OCI-LY1 (cell line): ENCODE measurements at regions not wholly inside any gene's neighbourhood (a gene's known extent, or its start where the extent isn't known, plus 50 kb on each side); places are given as distances from the start of the nearest gene placed in this dataset.

ENCODE experiments used
- H2AFZ ChIP-seq: fragments of 200-600 bp; sonication (generic), shearing (Covaris generic); 2 replicates; pipeline ENCODE4 v1.6.0; 2014; ENCODE audit warnings: antibody characterized with exemption, mild to moderate bottlenecking, low read length
- H3F3A ChIP-seq: fragments of 200-600 bp; sonication (generic), shearing (Covaris generic); 2 replicates; pipeline ENCODE4 v1.6.0; 2014; ENCODE audit warnings: mild to moderate bottlenecking, antibody characterized with exemption, low read length, moderate library complexity; ENCODE audit not compliant: insufficient read depth
- H3K27ac ChIP-seq: fragments of 200-600 bp; sonication (generic); 2 replicates; pipeline ENCODE4 v1.5.1; 2014; ENCODE audit warnings: low read length, mixed run types, mild to moderate bottlenecking, low read depth; ENCODE audit not compliant: poor library complexity, severe bottlenecking
- H3K27me3 ChIP-seq: fragments of 200-600 bp; sonication (generic); 2 replicates; pipeline ENCODE4 v1.6.0; 2014; ENCODE audit warnings: antibody characterized with exemption, mild to moderate bottlenecking, low read length, moderate library complexity; ENCODE audit not compliant: insufficient read depth
- H3K36me3 ChIP-seq: fragments of 200-600 bp; sonication (generic); 2 replicates; pipeline ENCODE4 v1.6.1; 2014; ENCODE audit warnings: mild to moderate bottlenecking, antibody characterized with exemption, low read length, moderate library complexity, mixed read lengths; ENCODE audit not compliant: insufficient read depth
- H3K4me1 ChIP-seq: fragments of 200-600 bp; sonication (generic); 2 replicates; pipeline ENCODE4 v1.5.1; 2014; ENCODE audit warnings: mild to moderate bottlenecking, low read length, moderate library complexity; ENCODE audit not compliant: insufficient read depth, severe bottlenecking
- H3K4me2 ChIP-seq: fragments of 200-600 bp; sonication (generic), shearing (Covaris generic); 2 replicates; pipeline ENCODE4 v1.6.1; 2014; ENCODE audit warnings: low read length
- H3K4me3 ChIP-seq: fragments of 200-600 bp; sonication (generic); 2 replicates; pipeline ENCODE4 v1.5.1; 2014; ENCODE audit warnings: low read length, low read depth, mild to moderate bottlenecking, mixed read lengths; ENCODE audit not compliant: poor library complexity, severe bottlenecking
- H3K79me2 ChIP-seq: fragments of 200-600 bp; shearing (Covaris generic); 2 replicates; pipeline ENCODE4 v1.6.1; 2016; ENCODE audit warnings: mixed run types, low read length, mixed read lengths; ENCODE audit not compliant: insufficient read depth
- H3K9ac ChIP-seq: fragments of 200-600 bp; sonication (generic), shearing (Covaris generic); 2 replicates; pipeline ENCODE4 v1.6.1; 2014; ENCODE audit warnings: mild to moderate bottlenecking, low read length, mixed read lengths
- H3K9me2 ChIP-seq: fragments of 200-600 bp; sonication (generic), shearing (Covaris generic); 2 replicates; pipeline ENCODE4 v1.6.1; 2014; ENCODE audit warnings: low read depth, mild to moderate bottlenecking, low read length, mixed read lengths
- H3K9me3 ChIP-seq: fragments of 200-600 bp; shearing (Covaris generic); 2 replicates; pipeline ENCODE4 v1.6.1; 2014; ENCODE audit warnings: low read length, mixed read lengths
- H4K20me1 ChIP-seq: fragments of 200-600 bp; sonication (generic), shearing (Covaris generic); 2 replicates; pipeline ENCODE4 v1.6.0; 2016; ENCODE audit warnings: mild to moderate bottlenecking, low read length; ENCODE audit not compliant: insufficient read depth
- CTCF ChIP-seq: fragments of 200-600 bp; sonication (generic), shearing (Covaris generic); IDR thresholded peaks from 2 replicates; pipeline ENCODE4 v1.5.1; 2017; ENCODE audit warnings: mild to moderate bottlenecking, antibody characterized with exemption, low read length, moderate library complexity, mixed read lengths
- EZH2 ChIP-seq: fragments of 200-600 bp; sonication (generic), shearing (Covaris generic); IDR thresholded peaks from 2 replicates; pipeline ENCODE4 v1.8.0; 2017; ENCODE audit warnings: borderline replicate concordance, mixed run types, mild to moderate bottlenecking, antibody characterized with exemption, low read length, moderate library complexity, mixed read lengths

- Histone ChIP-seq H3K9me2 (no peaks in the 10 kb centered on the region), H2AFZ (no peak overlapping the region), H3K9ac (peak overlapping the region; percentile 63), H3K9me3 (no peaks in the 10 kb centered on the region), H3F3A (0 out of 2 replicates have a peak, but pooled peaks cover 5% of the 10 kb centered on the region), H3K27me3 (no peaks in the 10 kb centered on the region), H3K27ac (peak overlapping the region; percentile 96), H4K20me1 (no peaks in the 10 kb centered on the region), H3K4me2 (peak overlapping the region; percentile 58), H3K4me1 (peaks cover 87% of the 10 kb centered on the region), H3K4me3 (peak overlapping the region; percentile 29), H3K36me3 (no peaks in the 10 kb centered on the region), H3K79me2 (no peaks in the 10 kb centered on the region)
- TF ChIP-seq CTCF = no peak
- no peak for TF ChIP-seq EZH2
Observed at GRCh38 chr1:9425859-9426258, 113.4 kb upstream of the SLC25A33 start.

DNA sequence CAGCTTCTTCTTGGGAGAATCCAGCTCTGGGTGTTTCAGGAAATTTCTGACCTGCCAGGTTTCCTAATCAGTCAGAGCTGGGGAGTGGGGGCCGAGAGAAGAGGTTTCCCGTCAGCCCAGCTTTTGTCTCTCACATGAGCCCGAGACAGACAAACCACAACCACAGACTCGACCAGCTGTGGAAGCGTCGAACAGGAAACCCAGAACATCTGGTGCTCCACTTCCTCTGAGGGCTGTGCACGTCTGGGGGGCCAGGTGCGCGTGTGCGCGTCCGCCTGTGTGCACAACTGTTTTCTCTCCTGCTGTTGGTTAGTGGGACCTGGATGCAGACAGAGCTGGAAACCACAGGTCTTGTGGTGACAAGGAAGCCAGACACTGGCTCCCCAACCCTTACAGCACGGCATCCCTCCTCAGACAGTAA, 113.0 kb upstream of the SLC25A33 start:
- Histone ChIP-seq H3K9me3 (no peaks in the 10 kb centered on the region), H3K4me3 (peak overlapping the region; percentile 35), H3K79me2 (no peaks in the 10 kb centered on the region), H3K27me3 (no peaks in the 10 kb centered on the region), H3K4me1 (peaks cover 82% of the 10 kb centered on the region), H3K36me3 (no peaks in the 10 kb centered on the region), H4K20me1 (no peaks in the 10 kb centered on the region), H3K27ac (peak overlapping the region; percentile 96), H2AFZ (no peak overlapping the region), H3K4me2 (peak overlapping the region; percentile 58), H3K9me2 (no peaks in the 10 kb centered on the region), H3F3A (0 out of 2 replicates have a peak, but pooled peaks cover 5% of the 10 kb centered on the region), H3K9ac (peak overlapping the region; percentile 63)
- no peak for TF ChIP-seq EZH2
- TF ChIP-seq CTCF = no peak

GRCh38 chr1:9427388-9427787, 111.9 kb upstream of the SLC25A33 start:
- 0 out of 2 replicates have a peak, but pooled peaks cover 5% of the 10 kb centered on the region for H3F3A ChIP-seq
- no peak overlapping the region for H2AFZ ChIP-seq
- H3K9me2 ChIP-seq = no peaks in the 10 kb centered on the region
- H3K9ac ChIP-seq = peak overlapping the region; percentile 50
- no peaks in the 10 kb centered on the region for H3K36me3 ChIP-seq
- H3K79me2 ChIP-seq = no peaks in the 10 kb centered on the region
- no peak overlapping the region for H3K4me3 ChIP-seq
- H3K27me3 ChIP-seq = no peaks in the 10 kb centered on the region
- H3K4me1 ChIP-seq = peaks cover 72% of the 10 kb centered on the region
- no peaks in the 10 kb centered on the region for H3K9me3 ChIP-seq
- TF ChIP-seq EZH2 (no peak), CTCF (no peak)
- H3K4me2 ChIP-seq = peak overlapping the region; percentile 58; the same call in 1 of the 2 replicates
- peak overlapping the region; percentile 96 for H3K27ac ChIP-seq
- H4K20me1 ChIP-seq = no peaks in the 10 kb centered on the region
